SKM-1 (cell line): ENCODE measurements at regions not wholly inside any gene's neighbourhood (a gene's known extent, or its start where the extent isn't known, plus 50 kb on each side); places are given as distances from the start of the nearest gene placed in this dataset.

Source experiments
- DNase-seq: peaks from one replicate; lab custom pipeline; 2025; ENCODE audit not compliant: unreplicated experiment; lab: John Stamatoyannopoulos, UW

DNA sequence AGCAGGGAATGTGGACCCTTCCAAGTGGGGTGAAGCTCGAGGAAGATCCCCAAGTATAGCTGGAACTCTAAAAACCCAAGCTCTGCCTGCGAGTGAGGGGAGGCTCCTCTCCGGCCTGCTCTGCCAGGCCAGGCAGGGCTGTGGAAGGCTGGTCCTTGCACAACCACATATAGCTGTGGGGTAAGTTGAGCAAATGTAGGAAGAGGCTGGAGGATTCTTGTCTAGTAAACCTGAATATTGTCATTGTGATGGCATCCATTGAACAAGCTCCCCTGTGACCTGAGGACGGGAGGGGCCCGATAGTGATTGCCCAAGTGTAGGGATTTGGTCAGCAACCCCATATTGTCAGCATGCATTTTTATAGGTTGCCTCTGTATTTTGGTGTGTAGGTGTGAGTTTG lies 103.0 kb downstream of the ACKR3 start:
- no peak for DNase-seq

DNA sequence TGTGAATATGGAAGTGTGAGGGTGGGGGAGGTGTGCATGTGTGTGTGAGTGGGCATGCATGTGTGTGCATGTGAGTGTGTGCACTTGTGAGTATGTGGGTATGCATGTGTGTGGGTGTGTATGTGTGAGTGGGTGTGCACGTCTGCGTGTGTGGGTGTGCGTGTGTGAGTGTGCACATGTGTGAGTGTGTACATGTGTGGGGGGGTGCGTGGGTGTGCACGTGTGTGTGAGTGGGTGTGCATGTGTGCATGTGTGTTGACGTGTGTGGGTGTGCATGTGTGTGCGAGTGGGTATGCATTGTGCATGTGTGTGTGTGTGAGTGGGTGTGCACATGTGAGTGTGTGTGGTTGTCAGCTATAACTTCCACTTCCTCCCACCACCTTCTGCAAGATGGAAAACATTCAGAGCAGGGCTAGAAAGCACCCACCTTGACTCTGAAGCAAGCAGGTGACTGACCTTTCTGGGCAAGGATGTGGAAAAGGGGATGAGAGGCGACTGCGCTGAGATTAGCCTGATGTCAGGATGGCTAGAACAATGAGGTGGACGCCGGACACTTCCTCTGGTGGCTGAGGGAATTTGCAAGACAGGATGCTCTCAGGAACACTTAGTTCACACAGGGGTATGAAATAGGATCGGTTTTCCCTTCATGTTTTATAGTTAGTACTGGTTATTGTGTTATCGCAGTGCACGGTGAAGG lies 103.6 kb downstream of the ACKR3 start:
- no peak for DNase-seq

DNA sequence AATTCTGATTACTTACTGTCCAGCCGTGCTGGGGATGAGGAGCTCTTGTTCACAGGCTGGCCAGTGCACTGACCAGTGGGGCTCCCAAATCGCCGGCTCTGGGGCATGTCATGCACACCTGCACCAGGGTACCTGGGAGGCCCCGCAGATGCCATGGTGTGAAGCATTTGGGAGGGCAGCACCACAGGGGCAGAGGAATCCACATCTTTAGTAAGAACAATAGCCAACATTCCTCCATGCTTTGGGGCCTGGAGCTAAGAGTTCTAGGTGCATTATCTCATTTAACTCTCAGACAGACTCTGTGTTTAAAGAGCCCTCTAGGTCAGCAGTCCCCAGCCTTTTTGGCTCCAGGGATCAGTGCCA lies 104.2 kb downstream of the ACKR3 start:
- DNase-seq = no peak

DNA sequence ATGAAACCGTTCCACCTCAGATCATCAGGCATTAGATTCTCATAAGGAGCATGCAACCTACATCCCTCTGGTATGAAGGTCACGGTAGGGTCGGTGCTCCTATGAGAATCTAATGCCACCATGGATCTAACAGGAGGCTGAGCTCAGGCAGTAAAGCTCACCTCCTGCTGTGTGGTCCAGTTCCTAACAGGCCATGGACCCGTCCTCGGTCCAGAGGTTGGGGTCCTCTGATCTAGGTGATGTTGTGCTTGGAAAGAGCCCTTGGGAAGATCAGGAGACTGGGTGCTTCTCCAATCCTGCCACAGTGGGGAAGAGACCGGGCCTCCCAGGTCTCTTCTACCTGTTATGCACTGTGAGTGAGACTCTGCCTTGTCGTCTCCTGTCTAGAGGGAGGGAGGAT lies 104.6 kb downstream of the ACKR3 start:
- no peak for DNase-seq

DNA sequence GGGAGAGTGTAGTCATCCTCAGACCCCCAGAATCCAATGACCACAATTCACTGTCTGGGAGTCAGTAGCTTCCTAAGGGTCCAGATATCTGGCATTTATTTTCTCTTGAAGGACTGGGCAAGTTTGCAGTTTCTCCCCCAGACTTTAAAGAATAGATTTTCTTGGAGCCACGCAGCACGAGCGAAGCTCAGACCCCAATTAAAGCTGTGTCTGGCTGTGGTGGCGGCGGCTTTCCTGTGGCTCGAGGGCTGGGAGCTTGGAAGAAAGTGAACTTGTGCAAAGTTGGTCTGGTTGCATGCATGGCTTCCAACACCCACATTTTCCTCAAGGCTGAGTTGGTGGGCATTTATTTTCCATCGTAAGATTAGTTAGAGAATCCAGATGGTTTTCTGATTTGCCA lies 105.0 kb downstream of the ACKR3 start:
- no peak for DNase-seq

DNA sequence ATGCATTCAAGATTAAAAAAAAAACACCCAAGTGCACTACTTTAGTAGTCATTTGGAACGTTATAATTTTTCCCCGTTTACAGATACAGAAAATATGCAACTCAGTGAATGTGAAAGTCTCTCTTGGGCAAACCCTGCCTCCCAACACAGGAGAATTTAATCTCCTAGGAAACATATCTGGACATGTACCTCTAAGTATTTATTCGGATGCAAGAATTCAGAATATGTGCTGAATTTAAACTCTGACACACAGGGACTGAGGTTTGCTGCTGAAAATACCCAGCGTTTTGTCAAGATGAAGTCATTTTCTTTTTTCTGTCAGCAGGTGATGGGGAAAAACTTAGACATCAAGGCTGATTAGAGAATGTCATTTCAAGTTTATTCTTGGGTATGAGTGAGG lies 105.4 kb downstream of the ACKR3 start:
- no peak for DNase-seq

DNA sequence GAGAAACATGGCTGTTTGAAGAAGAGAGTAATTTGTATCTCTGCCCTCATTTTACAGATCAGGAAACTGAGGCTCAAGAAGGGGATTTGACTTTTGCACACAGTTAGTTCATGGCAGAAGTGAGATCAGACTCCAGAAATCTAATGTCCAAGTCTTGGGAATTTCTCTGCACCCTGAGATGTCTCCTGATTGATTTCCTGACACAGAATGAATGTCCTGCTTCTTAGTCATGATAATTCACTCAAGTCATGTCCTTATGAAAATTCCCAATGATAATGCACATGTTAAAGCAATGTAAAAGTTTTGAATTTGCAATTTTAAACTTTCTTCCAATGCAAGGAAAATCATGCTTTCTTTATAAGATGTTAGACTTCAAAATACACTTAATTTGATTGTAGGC lies 105.9 kb downstream of the ACKR3 start:
- DNase-seq = no peak

DNA sequence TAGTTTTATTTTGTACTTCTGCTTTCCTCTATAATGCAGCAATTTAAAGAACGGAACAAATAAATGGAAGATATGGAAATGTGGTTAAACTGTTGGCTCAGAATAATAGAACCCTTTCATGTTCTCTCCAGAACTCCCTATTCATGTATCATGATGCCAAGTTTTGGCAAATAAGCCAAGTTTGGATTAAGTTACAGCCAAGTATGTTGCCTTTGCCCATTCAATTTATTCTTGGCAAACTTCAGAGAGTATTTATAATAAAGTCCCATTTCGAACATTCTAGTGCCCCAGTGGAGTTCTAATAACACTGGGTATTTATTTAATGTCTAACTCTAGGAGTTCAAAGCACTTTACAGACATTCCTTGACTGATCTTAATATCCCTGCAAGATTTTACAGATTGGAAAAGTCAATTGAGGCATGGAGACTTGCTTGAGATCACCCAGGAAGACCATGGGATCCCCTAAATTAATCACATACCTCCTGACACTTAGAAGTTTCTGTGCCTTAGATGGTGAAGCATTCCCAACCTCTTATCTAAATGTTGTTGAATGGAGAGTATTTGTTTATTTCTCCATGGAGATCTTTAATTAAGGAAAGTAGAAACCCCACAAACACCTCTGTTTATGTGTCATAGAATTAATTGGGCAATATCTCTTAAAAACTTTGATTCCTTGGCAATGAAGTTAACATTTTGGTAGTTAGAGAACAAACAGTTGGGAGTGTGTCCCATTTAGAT lies 106.7 kb downstream of the ACKR3 start:
- DNase-seq = no peak

DNA sequence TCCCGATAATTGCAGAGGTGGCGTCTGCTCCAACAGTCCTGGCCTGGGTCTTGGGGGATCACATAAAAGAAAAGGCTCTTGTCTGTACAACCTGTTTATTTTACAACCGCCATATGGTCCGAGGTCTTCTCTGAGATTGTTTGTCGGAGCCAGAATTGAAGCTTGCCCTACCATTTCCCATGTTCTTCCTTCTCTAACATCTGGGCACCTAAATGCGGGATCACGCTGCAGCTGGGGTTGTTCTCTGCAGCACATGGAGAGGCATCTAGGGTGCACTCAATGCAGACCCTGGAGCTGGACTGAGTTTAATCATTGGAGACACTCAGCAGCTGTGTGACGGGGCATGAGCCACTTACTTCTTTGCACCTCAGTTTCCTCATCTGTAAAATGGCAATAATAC lies 107.7 kb downstream of the ACKR3 start:
- DNase-seq = no peak

DNA sequence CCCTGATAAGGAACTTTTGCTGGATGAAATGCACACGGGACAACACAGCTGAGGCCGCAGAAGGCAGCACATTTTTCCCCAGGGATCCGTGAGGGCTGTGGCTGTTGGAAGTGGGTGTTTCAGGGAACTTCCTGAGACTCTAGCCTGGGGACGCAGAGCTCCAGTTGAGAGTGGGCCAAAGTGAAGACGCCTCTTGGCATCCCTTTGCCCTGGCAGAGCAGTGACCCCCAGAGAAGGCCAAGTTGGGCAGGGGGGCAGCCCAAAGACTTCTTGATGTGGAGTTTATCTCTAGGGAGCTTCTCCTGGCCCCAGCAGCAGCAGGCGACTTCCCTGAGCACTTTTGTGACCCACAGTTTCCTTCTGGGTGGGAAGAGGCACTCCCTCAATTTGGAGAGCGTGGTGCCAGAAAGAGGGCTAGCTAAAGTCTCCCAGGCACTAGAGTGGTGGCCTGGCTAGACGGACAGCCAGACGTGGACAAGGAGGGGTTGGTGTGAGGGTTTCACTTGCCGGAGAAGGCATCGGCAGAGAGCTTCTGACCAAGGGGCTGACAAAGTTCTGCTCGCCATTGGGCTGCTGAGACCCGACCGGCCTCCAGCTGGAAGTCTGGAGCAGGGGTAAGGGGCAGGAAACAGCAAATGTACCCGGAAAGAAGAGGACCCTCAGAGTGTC lies 108.8 kb downstream of the ACKR3 start:
- DNase-seq = no peak

DNA sequence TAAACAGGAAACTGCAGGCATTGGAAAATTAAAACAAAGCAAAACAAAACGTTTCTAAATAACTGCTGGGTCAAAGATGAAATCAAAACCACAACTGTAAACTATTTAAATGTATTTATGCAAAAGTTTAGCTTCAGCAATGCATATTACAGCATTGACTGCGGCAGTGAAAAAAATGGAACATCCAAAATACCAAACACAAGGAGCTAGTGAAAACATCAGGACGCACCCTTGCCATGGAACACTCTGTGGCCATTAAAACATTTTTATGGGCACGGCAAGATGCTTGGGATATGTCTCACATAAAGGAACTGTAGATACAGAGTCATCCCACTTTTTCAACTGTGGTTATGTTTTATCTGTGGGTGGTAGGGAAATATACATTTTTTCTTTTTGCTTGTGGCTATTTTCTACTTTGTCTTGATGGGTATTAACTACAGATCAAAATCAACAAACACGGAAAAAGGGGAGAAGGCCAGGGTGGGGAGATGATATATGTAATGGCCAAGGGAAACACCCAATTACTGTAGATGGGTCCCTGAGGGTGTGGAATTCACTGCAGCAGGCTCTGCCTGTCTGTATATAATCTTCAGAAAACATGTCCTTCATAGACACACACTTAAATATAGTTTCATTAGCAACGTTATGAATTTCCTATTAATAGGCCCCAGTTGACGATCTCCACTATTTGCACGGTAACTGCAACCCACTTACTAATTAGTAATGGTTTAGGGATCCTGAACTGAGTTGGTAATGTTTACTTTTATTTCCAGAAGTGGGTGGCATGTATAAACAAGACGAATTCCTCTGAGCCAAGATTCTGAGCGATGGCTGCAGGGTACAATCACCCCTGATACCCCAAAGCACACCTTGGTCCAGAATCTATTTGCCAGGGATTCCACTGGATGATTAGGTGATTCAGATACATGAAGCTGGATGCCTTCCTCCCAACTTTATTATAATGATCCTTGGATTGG lies 110.5 kb downstream of the ACKR3 start:
- DNase-seq = no peak

DNA sequence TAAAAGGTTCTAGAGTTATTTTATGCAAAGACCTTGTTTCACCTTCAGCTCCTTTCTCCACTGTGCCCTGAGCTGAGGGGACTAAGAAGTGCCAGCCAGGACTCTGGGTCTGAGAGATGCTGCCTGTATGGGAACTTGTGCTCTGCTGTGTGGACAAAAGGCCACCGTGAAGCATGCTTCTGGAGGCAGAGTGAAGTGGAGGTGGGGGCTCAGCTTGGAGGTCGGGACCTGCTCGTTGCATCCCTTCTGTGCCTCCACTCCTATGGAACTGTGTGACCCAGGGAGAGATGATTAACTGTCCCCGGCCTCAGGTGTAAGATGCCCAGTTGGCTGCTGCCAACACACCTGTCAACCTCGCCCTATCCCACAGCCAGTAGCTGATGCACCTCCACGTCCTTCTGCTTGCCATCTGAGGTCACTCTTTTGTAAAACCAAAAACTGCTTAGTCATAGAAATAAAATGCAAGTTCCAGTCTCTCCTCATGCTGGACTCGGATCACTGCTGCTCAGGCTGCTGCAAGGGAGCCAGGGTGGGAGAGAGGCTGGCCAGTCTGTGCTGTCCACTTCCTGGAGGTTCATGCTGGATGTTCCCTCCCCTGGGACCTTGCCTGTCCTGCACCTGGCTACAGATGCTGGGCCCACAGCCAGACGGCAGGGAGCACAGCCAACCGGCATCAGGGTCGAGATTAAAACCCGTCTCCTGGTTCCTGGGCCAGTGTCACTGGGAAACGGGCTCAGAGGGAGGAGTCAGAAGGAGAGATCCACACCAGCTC lies 113.2 kb downstream of the ACKR3 start:
- DNase-seq = no peak

DNA sequence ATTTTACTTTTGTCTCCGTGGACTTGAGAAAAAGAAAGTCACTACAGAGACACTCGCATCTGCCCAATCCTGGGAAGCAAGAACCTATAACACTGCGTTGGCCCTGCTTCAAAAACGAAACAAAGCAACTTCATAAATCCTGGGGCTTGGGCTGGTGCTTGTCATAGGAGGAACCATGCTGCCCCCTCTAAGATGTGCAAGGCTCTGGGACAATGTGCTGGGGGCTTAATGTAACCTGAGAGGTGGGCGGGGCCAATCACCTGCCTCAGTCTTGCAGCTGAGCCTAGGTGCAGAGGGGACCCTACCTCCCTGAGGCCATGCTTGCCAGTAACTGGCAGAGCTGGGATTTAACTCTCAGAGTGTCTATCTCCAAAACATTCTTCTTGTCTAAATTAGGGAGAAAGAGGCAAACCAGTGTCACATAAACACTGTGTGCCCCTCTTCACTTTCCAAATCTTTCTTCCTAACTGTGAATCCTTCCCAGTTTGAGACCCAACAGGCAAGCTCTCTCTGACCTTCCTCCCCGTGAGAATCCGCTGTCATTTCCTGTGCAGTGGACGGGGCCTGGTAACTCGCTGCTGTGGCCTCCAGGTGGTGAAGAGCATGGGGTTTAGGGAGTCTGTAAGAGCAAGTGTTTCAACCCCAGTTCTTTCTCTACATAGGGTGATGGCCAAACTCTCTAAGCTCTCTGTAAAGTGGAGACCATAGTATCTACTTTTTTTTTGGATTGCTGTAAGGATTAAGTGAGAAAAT lies 115.1 kb downstream of the ACKR3 start:
- DNase-seq = no peak

DNA sequence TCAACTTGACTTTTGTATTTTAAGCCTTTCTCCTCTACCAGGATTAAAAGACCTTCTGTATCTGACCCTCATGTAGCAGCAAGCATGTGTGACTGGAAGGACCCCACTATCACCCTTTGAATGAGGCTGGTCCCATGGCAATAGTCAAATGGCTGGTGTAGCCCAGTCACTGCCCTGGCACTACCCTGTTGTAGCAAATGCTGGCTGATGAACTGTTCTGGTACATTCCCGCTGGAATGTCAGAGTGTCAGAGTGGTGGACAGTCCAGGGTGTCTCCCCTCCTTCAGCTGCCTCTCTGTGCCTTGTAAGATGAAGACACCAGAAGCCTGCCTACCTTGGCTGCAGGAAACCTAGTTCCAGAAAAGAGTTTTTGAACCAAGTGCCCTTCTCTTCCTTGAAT lies 115.7 kb downstream of the ACKR3 start:
- DNase-seq = no peak

DNA sequence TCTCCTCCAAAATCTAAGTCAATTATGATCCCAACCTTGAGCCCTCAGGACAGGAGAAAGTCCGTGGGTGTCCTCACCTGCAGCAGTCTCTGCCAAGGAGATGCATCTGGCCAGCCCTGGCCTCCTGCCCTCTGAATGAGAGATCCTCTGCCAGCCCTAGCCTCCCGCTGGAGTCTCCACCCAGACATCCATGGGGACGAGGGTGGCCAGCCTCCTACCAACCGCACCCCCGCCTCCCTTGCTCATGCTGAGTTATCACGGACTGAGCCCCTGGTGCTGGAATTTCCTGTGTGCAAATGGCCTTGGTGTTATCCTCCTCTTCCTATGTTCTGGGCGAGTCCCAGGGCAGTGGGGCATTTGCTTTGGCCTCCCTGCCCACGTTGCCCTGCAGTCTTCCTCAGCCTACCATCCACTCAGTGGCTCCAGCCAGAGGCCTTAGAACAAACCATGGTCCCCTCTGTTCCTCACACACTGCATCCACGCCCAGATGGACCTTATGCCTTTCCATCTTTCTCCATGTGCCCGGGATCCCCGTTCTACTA lies 116.4 kb downstream of the ACKR3 start:
- DNase-seq = no peak

DNA sequence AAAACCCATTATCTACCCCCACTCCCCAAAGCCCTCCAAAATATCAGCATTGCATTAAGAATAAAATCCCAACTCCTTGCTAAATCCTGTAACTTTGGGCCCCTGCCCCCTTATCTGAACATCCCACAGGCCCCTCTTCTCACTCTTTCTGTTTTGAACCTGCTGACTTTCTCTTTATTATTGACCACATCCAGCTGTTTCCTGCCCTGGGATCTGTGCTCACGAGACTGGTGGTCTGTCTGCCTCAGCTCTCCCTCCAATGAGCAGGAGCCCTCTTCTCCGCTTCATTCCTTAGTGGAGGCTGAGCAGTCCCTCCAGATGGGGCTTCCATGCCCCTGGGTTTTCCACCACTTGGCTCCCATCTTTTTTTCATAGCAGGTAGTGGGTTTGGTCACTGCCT lies 116.9 kb downstream of the ACKR3 start:
- DNase-seq = no peak

DNA sequence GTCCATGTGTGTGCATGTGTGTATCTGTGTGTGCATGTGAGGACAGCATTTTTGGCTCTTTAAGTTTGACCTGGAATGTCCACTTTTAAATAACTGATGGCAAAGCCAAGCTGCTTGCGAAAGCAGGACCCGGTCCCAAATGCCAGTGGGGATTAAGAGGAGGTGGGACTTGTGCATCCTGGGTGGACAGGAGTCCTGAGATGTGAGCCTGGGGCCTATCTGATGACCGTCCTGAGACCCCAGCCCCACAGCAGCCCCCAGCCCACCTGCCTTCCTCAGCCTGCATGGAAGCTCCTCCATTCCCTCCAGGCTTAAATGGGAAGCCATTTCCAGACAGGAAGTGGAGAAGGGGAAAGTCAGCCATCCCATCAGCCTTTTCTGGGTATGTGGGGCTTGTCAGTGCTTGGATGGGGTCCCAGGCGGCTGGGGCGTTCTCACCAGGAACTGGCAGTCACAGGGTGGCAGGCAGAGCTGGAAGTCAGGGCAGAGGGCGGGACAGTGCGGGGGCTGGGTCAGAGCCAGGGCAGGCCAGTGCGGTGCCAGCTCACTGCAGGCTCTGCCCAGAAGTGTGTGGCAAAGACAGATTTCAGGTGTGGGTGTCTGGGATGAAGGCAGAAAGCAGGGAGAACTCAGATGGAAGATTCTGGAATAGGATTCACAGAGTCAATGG lies 117.8 kb downstream of the ACKR3 start:
- DNase-seq = no peak

DNA sequence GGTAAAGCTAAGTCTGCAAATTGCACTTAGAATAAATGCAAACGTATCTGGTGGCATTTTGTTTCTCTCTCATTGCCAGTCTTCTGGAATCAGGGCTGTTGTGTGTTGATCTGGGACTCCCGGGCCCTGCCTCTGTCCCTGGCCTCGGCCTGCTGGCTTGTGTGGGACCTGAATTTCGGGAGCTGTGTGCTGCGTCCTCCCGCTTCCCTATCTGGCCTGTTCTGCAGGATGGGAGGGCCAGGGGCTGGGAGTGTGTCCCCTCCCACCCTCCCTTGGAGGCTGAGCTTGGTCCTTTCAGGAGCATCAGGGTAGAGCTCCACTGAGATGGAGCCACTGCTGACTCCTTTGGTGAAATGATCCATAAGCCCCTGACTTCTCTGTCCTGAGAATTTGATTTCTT lies 118.5 kb downstream of the ACKR3 start:
- DNase-seq = no peak
